GM19452 (cell line): ENCODE measurements at regions not wholly inside any gene's neighbourhood (a gene's known extent, or its start where the extent isn't known, plus 50 kb on each side); places are given as distances from the start of the nearest gene placed in this dataset.
"Not testable (repeated sequence)": the region's sequence is repeated elsewhere in the genome, so short reads cannot be mapped to it uniquely, and the experiment has no call there.

Source experiments
- ATAC-seq: cut with Tn5 transposase; IDR thresholded peaks from one replicate; pipeline ENCODE4 v1.9.1; 2021; ENCODE audit not compliant: unreplicated experiment

DNA sequence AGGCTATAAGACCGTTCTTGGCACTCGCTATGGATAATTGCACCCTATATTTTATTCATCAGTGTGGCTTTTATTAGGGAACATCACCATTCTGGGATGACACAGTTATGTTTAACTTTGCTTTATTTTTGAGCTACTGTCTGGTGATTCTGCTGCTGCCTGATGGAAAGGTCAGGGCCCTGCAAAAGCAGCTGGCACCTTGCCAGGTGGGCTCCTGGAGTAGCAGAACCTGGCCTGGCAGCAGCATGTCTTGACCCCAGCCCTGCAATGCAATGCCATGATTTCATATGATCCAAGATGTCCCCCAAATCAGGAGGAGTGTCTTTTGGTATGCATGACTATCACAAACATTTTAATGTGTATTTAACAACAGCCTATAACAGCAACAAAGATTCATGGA, 228.4 kb upstream of the RSPO3 start:
- ATAC-seq, result no peak

DNA sequence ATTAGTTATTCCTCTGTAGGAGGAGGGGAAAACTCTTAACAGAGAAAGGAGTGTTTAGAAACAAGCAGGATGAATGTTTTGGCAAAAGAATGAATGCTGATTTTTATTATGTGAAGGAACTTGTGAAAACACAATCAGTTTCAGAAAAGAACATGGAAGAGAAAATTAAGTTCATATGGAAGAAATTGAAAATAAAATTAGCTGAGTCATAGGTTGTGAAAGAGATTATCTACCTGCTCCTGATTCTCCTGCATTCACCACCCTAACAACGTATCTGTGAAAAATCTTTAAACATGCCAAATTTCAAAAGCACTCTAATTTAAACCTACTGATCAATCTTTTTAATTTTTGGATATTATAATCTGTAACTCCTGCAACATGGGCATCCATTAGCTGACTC, 227.3 kb upstream of the RSPO3 start:
- no peak for ATAC-seq

DNA sequence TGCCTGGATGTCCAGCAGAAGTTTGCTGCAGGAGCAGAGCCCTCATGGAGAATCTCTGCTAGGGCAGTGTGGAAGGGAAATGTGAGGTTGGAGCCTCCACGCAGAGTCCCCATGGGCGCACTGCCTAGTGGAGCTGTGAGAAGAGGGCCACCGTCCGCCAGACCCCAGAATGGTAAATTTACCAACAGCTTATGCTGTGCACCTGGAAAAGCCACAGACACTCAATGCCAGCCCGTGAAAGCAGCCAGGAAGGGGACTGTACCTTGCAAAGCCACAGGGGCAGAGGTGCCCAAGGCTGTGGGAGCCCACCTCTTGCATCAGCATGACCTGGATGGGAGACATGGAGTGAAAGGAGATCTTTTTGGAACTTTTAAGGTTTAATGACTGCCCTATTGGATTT, 225.6 kb upstream of the RSPO3 start:
- ATAC-seq, result not testable (repeated sequence)

DNA sequence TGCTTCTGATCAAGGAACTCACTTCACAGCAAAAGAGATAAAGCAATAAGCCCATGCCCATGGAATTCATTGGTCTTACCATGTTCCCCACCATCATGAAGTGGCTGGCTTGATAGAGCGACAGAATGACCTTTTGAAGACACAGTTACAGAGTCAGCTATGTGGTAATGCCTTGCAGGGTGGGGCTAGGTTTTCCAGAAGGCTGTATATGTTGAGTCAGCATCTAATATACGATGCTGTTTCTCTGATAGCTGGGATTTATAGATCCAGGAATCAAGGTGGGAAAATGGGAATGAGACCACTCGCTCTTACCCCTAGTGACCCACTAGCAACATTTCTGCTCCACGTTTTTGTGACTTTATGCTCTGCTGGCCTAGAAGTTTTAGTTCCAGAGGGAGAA, 220.7 kb upstream of the RSPO3 start:
- no peak for ATAC-seq

DNA sequence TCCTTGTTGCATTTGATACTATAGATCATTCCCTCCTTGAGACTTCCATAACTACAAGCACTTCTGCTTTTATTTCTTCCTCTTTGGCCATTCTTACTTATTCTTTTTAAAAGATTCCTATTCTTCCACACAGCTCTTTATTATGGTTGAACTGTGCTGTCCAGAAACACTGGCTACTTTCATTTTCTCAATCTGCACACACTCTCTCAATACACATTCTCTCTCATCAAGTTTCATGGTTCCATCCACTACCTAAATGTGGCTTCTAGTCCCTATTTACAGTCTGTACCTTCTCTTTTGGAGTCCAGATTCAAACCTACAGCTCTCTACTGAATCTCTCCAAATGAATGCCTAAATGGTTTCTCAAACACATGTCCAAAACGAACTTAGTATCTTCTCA, 214.3 kb upstream of the RSPO3 start:
- no peak for ATAC-seq

DNA sequence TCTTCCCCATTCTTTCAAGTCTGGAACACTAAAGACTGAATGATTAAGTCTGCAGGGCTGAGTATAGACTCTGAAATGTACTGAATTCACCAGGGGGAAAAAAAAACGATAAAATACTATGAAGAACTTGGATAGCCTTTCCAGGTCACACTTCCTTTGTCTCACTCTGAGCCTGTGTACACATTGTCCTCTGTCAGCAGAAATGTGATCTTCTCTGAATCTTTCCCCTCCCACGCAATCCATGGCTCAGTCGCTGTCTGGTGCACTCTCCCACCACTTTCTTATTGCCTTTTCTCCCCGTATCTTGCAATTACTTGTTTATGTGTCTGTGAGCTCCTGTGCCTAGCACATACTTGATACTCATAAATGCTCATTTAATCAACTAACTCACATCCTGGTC, 212.6 kb upstream of the RSPO3 start:
- no peak for ATAC-seq

DNA sequence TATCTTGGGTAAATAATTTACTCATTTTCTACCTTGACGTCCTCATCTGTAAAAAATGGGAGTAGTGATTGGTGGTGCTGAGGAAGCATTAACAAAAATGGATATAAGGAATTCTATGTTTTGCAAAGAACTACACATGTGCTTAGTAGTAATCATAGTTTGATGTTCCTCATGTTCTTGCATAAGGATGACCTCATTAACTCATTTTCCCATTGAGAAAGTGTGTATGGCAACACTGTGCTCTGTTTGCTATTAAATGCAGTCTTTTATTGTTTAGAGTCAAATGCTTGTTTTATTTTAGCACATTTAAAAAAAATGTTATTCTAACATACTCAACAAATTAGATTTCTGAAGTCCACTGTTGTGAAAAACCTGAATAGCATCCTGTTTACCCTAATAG, 211.2 kb upstream of the RSPO3 start:
- no peak for ATAC-seq

DNA sequence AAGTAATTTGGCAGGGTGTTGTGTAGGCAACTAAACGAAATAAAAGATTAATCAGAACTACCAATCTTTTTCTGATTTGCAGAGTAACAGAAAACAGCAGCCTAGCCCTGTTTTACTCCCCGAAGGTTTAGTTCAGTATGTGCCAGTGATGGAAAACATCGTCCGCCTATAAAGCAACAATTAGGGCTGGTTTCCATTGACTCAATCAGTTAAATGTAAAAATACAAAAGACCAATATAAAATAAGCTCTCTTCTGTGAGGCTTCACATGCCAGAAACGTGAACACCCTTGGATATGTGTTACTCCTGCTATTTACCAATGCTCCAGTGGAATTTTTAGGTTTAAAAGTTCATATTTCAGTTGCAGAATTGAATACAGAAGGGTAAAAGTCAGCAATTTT, 210.5 kb upstream of the RSPO3 start:
- no peak for ATAC-seq

DNA sequence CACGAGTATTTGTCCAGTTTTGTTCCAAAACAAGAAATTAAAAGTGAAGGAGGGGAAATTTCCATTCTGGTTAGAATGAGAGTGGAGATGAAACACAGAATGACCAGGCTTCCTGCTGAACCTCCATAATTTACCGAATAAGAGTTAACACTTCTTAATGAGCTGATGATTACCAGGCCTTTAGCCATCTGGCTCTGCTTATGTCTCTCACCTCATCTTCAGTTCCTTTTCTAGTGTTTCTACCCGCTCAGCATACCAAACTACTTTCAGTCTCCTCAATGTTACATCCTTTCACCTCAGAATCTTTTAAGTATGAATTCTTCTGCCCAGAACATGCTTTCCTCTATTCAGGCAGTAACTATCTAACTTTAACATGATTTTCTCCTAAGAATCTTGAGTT, 209.0 kb upstream of the RSPO3 start:
- no peak for ATAC-seq

DNA sequence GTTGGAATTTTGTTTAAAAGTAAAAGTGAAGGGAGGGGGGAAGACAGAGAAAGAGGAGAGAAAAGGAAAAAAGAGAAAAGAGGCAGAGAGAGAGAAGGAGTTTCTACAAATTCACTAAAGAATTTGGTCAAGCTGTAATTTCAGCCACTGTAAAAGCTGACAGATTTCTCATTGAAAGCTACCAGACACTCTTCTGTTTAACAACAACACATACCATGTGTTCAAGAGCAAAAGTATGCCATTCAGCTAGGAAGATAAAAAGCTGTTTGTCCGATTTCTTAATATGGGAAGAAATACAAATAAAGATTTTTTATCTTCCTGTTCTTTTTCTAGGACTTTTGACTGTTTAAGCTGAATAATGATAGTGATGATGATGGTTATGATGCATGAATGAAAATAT, 204.8 kb upstream of the RSPO3 start:
- ATAC-seq, result no peak

DNA sequence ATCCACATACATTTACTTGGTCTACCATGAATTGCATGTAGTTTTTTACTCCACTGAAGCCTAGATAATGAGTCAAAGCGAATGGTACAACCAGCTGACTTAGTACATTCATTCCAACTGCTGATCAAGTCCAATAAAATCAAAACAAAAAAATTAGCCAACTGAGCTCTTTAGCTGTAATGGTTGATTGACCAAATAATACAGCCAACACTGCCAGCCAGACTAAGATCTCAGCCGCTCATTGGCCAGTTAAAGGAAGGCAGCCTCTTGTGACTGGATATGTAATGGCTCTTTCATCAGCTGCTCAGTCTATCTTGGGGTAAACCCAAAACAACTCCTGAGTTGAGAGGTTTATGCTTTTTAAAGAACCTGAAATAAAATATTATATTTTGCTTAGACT, 204.3 kb upstream of the RSPO3 start:
- ATAC-seq, result no peak

DNA sequence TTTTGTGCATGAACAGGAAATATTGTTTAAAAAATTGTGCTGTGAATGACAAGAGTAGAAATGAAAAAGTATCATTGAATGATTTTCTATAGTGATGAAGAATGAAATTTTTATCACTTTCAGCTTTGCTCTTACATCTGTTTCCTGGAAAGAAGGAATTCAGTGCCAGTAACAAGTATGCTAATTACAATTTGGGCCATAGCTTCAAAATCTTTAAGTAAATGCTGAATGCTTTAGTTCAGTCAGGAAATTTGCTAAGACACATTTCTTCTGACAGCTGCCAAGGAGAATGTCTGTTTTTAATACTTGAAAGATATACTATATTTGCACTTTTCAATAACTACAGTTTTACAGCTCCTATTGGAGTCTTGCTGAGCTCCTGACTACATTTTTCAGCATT, 203.7 kb upstream of the RSPO3 start:
- no peak for ATAC-seq

DNA sequence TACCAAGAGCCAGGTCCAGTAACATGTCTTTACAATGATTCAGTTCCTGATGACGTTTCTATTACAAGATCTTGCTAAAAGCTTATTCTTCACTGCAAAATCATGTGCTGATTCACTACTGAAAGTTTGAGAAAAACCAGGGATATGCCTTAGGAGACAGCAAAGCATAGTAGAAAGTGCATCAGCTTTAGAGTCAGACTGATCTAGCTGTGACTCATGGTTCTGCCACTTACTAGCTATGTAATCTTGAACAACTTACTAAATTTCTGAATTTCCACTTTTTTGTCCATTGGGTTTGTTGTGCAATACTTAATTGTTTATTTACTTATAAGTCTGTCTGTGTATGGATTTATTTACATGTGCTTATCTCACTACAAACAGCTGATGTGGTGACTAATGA, 198.5 kb upstream of the RSPO3 start:
- ATAC-seq, result no peak

DNA sequence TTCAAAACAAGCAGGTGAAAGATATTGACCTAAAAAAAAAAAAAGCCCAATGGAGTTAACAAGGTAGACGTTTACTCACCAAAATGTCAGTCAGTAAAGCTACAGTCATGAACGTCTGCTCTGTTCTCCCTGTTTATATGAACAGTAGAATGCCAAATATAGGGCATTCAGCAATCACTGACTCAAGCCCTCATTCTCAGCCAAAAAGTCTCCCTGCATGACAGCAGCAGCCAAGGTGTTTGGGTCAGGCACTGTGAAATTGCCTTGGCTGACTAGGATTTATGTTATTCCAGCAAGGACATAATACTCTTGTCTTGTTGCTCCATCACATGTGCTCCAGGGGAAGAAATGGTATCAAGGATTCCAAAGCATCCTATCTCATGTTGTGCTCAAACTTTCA, 194.7 kb upstream of the RSPO3 start:
- ATAC-seq, result no peak

DNA sequence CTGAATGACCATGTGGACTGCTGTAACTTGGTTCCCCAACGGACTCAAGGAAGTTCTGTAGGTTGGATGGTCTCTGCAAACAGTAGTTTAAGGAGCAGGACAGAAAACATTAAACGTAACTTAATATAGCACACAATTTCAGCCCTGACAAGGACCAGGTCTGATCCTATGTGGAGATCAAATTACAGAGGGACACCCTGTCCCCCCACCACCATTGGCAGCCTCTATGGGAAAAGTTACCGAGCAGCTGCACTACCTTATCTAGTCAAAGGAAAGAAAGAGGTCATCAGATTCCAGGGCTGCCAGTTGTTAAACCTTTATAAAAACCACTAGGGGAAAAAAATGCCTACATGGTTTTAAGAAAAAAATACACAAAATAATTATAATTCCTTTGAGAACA, 191.5 kb upstream of the RSPO3 start:
- no peak for ATAC-seq

DNA sequence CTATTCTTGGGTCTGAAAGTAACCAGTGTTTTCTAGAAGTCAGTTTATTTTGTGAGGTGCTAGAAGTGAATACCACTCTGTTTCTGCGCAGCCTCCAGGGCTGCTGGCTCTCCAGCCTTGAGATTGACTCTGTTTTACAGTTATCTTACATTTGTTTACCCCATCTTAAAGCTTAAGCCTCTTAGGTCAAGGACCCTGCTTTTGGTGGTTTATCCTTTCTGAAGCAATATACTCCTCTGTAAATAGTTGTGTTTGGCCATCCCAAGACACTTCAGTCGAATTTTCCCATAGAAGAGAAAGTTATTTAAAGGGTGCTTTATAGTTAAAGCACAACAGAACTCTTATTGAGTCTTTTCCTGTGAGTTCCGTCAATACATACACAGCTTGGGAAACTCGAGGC, 190.6 kb upstream of the RSPO3 start:
- ATAC-seq, result no peak

DNA sequence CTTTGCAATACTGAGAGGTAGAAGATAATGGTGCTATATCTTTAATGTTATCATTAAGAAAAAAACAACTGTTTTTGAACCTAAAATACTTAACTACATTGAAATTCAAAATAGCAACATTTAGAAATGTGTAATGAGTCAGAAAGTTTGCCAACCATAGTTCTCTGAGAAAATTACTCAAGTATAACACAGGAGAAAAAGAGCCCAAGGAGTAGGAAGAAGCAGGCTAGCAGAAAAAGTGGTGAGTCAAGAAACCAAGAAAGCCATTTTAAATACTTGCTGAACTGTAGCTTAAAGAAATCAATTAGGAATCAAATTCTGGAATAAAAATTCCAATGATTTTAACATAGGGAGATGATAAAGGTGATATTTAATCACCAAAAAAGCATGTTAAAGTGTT, 181.0 kb upstream of the RSPO3 start:
- no peak for ATAC-seq

DNA sequence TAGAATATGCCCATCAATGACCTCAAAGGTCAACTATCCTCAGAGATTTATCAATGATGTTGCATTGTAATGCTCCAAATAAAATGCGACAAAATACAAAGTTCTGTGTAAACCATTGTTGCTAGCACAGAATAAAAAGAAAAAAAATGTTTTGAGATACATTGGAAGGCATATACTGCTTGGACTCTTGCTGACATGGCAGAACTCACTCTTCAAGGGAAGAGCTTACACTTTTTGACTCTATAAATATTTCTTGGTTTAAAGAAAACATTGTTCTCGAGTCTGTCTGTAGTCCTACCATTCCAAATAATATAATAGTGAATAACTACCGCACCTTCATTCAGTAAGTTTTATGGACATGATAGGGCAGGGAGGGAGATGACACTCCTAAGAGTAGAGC, 178.7 kb upstream of the RSPO3 start:
- no peak for ATAC-seq

DNA sequence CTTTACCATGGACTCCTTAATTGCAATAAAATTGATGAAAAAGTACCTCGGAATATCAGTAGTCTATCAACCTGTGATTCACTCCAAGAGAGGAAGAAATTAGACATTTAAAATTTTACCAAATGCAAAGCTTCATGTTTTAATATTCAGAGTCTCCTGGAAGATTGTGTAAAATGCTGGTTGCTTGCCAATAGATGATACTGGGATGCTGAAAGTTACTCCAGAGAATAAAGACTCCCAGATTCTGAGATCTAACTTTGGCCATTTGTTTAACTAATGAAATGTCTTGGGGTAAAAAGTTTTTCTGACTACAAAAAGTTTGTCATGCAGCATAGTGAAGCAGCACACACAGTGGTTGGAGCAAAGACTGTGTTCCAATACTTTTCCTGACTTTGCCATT, 176.7 kb upstream of the RSPO3 start:
- ATAC-seq, result no peak

DNA sequence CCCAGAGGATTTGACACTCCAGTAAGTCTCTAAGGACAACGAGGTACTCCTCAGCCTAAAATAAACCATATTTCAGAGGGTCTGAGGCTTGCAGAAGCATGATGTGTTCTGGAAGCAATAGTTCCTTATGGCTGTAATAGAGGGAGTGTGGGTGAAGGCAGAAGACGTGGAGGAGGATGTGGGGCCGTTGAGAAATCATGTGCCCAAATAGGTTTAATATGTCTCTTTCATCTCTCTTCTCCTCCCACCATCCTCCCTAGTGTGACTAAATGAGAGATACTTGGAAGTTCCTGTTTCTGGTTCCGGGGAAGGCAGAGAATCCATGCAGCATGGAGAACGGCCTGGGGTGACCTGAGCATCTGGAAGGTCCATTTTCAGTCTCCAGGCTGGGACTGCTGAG, 174.0 kb upstream of the RSPO3 start:
- ATAC-seq, result no peak

DNA sequence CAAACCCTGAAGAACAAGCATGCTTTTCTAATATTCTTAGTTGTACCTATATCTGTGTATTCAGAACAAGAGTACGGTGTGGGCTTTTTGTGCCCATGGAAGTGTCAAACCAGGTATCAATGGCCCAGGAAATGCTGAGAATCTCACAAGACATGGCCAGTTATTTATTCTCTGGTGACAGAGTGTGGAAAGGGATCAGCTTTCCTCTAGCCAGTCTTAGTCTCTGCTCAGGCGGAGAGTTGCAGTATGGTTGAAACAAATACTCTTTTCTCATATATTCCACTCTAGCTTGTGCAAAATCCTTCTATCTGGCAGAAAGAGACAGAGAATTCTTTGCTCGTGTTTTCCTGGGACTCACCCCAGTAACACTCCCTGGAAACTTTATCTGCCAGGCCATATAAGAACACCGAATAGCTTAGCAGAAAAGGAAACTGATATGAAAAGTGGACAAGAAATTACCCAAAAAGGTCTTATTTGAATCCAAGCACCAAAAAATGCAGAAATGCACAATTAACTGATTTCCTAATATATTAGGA, 173.3 kb upstream of the RSPO3 start:
- no peak for ATAC-seq

DNA sequence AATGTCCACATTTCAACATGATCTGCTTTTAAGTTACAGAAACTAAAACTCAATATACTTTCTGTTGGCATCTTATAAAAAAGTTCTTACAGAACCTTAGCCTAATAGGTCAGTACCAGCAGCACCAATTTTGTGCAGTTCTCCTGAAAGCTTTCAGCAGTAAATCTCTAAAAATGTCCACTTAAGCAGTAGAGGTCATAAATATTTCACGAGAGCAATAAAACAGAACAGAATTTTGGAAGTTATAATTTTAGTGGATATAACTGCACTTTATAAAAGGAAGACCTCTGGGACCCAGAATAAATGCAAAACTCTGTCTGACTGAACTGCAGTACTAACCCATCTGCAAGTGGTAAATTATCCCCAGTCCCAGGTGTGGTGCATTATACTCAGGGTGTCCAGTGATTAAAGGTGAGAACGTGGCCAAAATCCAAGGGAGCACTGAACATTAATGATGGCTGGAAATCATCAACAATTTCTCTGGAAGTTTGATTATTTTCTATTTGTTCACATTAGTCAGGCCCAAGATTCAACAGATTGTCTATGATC, 172.6 kb upstream of the RSPO3 start:
- no peak for ATAC-seq

DNA sequence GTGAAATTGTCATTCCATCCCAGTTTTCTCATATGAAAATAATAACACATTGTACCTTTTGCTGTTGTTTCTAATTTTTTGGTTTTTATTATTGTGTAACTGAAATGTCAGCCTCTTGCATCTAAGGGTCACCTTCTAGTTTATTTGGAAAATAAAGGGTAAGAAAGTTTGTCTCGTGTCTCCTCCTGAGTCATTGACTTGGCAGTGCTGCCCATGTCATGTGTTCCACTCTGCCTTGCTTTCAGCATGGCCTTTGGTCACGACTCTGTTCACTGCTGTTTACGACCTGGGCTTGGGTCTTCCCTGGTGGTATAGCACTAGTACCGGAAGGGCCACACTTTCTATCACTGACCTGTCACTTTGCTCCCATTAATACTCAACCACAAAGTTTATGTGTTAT, 171.4 kb upstream of the RSPO3 start:
- ATAC-seq, result no peak

DNA sequence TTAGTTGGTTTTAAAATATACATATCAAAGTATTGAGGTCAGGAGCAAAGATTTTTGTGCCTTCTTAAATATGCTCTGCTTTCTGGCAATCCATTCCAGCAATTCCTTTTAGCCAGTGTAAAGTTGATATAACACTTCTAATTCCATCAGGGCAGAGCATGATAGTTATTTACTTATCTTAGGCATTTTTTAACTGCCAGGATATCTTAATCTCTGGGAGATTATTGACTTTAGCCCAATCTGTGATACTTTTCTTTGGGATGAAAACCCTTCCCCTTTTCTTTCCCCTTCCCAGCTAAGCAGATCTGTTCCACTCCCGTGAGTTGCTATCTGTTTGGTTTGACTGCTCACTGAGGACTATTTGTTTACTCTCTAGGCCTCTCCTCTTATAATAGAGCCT, 168.7 kb upstream of the RSPO3 start:
- ATAC-seq, result no peak
